HG03342 (cell line): ENCODE measurements at regions not wholly inside any gene's neighbourhood (a gene's known extent, or its start where the extent isn't known, plus 50 kb on each side); places are given as distances from the start of the nearest gene placed in this dataset.

Experiments used
- ATAC-seq: cut with Tn5 transposase; IDR thresholded peaks from one replicate; pipeline ENCODE4 v1.9.1; 2021; ENCODE audit warnings: mild to moderate bottlenecking, moderate library complexity; ENCODE audit not compliant: unreplicated experiment

- ATAC-seq, result no peak
Measured at GRCh38 chr14:82511399-82511798, 977.7 kb upstream of the SEL1L start.

DNA sequence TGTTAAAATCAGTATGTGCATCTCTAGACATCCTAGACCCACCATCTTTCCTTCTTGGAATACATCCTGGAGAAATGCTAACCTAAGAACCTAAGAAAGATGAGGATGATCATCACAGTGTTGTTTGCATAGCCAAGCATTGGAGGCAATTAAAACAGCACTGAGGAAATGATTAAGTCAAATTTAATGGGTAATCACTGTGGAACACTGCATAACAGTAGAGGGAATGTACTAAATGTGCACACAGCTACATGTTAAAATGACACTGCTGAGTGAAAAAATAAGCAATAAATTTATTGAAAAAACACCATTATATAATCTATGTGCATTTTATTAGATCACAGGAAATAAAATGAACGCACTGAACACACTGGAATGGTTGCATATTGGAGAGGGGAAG is 987.1 kb upstream of the SEL1L start:
- ATAC-seq, result no peak

GRCh38 chr14:82521191-82521590 is 987.5 kb upstream of the SEL1L start:
- ATAC-seq, result no peak

- ATAC-seq, result no peak
Measured at GRCh38 chr14:82528016-82528415, 994.4 kb upstream of the SEL1L start.

DNA sequence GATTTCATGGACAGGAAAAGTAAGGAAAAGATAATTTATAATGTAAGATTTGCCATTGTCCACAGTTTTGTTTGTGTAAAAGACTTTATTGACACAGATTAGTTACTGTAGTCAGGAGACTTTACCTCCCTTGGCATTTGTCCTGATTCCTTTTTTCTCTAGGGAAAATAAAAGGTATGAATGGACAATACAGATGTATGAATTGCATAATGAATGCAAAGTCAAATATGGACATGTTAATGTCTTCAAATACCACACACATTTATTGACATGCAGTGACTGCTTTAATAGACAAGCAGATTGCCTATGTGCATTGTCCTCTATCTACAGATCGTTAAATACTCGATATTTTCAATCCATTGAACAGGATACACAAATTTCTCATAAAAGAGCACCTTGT is 999.7 kb upstream of the SEL1L start:
- no peak for ATAC-seq

GRCh38 chr14:82536566-82536965 is 1002.9 kb upstream of the SEL1L start:
- no peak for ATAC-seq

- no peak for ATAC-seq
Measured at GRCh38 chr14:82537831-82538230, 1004.2 kb upstream of the SEL1L start.

- ATAC-seq, result no peak
Measured at GRCh38 chr14:82546401-82546800, 1012.7 kb upstream of the SEL1L start.

DNA sequence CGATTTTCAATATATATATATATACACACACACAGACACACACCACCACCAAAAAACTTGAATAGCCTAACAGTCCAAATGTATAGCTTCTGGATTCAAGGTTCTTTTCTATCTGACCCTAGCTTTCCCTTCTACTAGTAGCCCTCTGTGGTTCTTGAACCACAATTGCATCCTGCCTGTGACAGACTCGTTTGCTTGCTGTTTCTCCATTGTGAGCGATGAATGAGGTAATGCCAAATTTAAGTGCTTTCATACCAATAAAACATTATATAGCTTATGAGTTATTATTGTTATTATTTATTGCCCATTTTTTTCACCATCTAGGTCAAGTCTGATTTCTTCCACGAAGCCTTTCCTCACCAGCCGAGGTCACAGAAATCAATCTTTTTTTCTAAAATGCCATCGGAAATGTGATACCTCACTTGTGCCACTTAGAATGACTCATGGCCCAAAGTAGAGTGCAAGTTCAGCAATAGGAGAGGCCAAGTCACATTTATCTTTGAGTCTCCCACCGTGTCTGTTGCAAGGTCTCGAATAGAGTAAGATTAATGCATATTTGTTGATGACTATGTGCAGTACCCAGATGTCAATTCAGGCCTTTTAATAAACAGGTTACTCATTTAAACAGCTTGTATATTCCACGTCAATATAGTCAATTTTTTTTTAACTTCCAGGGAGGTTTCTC is 1015.8 kb upstream of the SEL1L start:
- no peak for ATAC-seq

DNA sequence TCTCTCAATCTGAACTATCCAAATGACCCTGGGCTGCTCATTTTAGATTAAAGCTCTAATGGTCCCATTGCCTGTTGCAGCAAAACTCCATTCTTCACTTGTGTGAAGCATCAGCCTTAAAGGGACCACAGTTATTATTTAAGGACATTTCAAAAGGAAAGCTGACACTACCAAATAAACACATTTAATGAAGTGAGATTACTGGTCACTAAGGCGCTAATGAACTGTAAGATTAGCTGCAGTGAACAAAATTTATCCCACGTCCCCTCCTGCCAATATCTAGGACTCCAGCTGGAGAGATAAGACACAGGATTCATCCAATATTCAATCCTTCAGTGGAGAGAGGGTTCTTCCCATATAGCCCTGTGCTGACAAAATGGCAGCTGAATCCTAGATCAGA is 1029.2 kb upstream of the SEL1L start:
- no peak for ATAC-seq

DNA sequence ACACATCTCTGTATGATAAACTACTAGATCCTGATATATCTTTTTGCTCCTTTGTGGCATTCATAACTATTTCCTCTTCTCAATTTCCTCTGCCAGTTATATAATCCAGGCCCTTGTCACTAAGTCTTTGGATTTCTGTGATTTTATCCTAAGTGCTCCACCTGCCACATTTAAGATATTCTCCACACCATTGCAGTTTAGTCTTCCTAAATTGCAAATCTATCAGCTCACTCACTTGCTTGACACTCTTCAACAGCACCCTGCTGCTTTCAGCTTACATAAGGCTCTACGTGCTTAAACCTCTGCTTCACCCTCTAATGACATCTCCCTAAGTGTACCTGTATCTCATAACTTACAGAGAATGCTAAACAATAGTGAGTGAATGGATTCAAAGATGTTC is 1032.2 kb upstream of the SEL1L start:
- no peak for ATAC-seq

DNA sequence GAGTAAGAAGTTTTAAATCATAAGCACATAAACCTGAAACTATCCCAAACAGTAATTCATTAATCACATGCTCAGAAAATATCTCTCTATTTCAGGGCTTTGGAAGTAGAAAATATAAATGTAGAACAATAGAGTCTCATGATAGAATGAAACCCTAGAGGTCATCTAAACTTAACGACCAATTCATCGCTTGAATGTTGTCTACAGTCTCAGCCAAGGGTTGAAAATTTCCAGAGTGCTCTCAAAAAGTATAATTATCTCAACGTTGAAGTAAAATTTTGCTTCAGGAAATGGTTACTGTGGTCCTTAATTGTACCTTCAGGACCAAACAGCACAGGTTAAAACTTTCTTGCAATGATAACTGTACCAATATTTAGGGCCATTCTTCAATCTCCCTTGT is 1053.6 kb upstream of the SEL1L start:
- no peak for ATAC-seq

DNA sequence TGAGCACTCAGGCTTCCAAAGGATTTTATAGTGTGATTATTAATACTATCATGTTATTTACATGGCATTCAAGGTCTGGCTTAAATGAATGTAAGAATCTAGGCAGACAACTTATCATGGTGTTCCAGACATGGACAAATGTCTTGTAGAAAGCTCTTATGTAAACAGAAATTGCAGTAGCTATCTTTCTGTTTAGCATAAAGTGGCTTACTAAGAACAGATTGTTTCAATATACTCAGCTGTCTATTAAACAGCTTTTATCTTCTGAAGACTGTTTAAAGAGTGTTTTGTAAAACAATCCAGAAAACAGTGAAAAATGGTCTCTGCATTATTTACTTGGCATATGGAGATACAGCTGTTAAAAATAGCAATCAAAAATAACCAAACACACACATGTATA is 1061.8 kb upstream of the SEL1L start:
- ATAC-seq, result no peak

DNA sequence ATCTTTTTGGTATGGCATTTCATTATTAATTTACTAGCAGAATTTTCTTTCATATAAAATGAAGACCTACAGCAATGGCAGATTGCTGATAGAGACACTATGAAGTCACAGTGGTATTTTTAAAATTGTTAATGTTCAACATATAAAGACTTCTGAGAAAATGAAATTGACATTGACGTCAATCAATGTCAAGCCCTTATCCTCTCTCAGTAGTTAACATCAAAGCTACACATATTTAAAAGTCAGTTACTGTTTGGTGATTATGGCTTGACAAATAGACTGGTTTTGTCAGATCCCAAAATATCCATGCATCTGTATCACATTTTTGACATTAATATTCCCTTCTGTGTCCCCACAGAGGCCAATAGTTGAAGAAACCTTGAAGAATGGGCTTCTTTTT is 1069.1 kb upstream of the SEL1L start:
- ATAC-seq, result no peak

DNA sequence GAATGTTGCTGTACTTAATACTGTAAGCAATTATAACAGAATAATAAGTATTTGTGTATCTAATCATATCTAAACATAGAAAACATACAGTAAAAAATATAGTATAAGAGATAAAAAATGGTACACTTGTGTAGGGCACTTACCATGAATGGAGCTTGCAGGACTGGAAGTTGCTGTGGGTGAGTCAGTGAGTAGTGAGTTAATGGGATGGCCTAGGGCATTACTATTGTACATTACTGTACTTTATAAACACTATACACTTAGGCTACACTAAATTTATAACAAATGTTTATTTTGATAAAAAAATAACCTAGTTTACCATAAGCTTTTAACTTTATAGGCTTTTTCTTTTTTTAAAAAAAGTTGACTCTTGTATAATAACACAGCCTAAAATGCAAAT is 1071.2 kb upstream of the SEL1L start:
- no peak for ATAC-seq

DNA sequence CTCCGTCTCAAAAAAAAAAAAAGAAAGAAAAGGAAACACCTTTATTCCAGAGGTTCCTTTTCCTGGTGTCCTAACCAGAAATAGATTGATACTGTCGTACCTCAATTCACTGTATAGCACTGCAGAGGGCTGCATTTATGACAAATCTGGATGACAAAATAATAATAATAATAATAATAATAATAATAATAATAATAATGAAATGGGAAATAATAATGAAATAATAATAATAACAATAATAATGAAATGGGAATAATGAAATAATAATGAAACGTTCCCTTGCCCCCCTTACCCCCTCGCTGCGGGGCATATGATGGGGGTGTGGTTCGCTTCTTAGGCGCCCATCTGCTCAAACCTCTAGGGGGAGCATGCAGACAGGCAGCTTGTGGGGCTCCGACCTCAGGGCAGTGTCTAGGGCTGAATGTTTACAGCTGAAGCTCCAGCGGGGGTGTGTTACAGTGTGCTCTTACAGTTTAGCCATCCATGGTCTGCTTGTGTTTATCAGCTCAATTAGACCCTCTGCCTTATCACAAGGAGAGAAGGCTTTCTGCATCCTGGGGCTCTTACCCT is 1088.3 kb upstream of the SEL1L start:
- ATAC-seq, result no peak

- ATAC-seq, result no peak
Measured at GRCh38 chr14:82626156-82627066, 1092.8 kb upstream of the SEL1L start.

- no peak for ATAC-seq
Measured at GRCh38 chr14:82635915-82636314, 1102.3 kb upstream of the SEL1L start.

DNA sequence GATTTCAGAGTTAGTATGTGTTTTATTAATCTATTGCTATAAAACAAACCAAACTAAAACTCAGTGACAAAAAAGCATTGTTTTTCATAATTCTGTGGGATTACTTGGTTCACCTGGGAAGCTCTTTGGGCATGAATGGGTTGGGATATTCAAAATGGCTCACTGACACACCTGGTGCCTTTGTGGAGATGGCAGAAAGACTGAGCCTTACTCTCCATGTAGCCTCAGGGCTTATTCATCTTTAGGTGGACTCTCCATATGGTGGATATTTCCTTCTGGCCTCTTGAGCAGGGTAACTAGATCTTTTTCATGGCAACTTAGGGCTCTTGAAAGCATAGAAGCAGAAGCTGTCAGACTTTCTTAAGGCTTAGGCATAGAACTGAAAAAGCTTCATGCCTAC is 1102.8 kb upstream of the SEL1L start:
- ATAC-seq, result no peak

- ATAC-seq, result no peak
Measured at GRCh38 chr14:82641050-82641540, 1107.4 kb upstream of the SEL1L start.

GRCh38 chr14:82642425-82642824 is 1108.8 kb upstream of the SEL1L start:
- ATAC-seq, result no peak
